K562 (cell line): ENCODE measurements at regions not wholly inside any gene's neighbourhood (a gene's known extent, or its start where the extent isn't known, plus 50 kb on each side); places are given as distances from the start of the nearest gene placed in this dataset.

ENCODE experiments used
- ATAC-seq: fragments of 200-7000 bp; cut with Tn5 transposase; 3 replicates; pipeline ENCODE4 v1.9.1; 2020; ENCODE audit warnings: moderate library complexity
- BruUV-seq: library from RNA; stranded (reverse); fragments of 400-500 nt; replicated peaks from 2 replicates; lab custom pipeline; 2021; lab: Mats Ljungman, UMichigan
- CTCF ChIA-PET: fragments of 300-600 bp; formaldehyde crosslinking; extraction: SDS; loops from one replicate; lab custom pipeline; 2021; ENCODE audit warnings: low intra/inter-chr PET ratio; lab: Yijun Ruan, JAX
- POLR2A ChIA-PET: fragments of 300-600, 350-650 bp; sonication (Branson Sonifier 250); formaldehyde crosslinking; extraction: SDS; loops from one replicate; lab custom pipeline; 2021; ENCODE audit warnings: antibody characterized with exemption, inconsistent platforms; lab: Yijun Ruan, JAX
- DNase-seq, 4 experiments: peaks; one replicate each; pipeline versions ENCODE4 v3.0.0 to v3.0.0-alpha.2; 2011 to 2018; ENCODE audit warnings: low spot score in 3 of 4, mixed read lengths in 3 of 4; ENCODE audit errors: extremely low read depth in 1 of 4
- FAIRE-seq: peaks from 2 replicates; lab custom pipeline; 2011; peaks lifted over from hg19 to GRCh38; lab: Jason Lieb, UNC
- H2AFZ ChIP-seq: 2 replicates; pipeline ENCODE4 v1.6.0; 2011; ENCODE audit warnings: low read depth, low read length, control low read depth, inconsistent platforms
- H3K27ac ChIP-seq: fragments of 200-600 bp; 3 replicates; pipeline ENCODE4 v1.8.0; 2011; ENCODE audit warnings: low read depth, mild to moderate bottlenecking, control low read depth, inconsistent platforms, low read length, moderate library complexity, mixed read lengths; ENCODE audit errors: extremely low read depth
- H3K27me3 ChIP-seq, 2 experiments: fragments of 300-600 bp in 1 of 2; 2 replicates in 1 of 2; 3 replicates in 1 of 2; pipeline versions ENCODE4 v1.6.0 to v1.8.0; 2011; ENCODE audit warnings: inconsistent platforms in 2 of 2, low read length in 2 of 2, mild to moderate bottlenecking in 1 of 2, mixed read lengths in 1 of 2, moderate library complexity in 1 of 2; ENCODE audit not compliant: control insufficient read depth in 2 of 2, insufficient read depth in 2 of 2
- H3K36me3 ChIP-seq: fragments of 300-600 bp; 3 replicates; pipeline ENCODE4 v1.8.0; 2011; ENCODE audit warnings: mild to moderate bottlenecking, low read length, inconsistent platforms; ENCODE audit not compliant: control insufficient read depth, insufficient read depth
- H3K4me1 ChIP-seq, 2 experiments: fragments of 200-600 bp in 1 of 2; replicated peaks in 1 of 2; 2 replicates in 1 of 2; 3 replicates in 1 of 2; pipeline versions ENCODE4 v1.5.1 to v1.8.0; 2011; ENCODE audit warnings: inconsistent platforms in 2 of 2, low read length in 2 of 2, mild to moderate bottlenecking in 1 of 2, mixed read lengths in 1 of 2, moderate library complexity in 1 of 2; ENCODE audit not compliant: control insufficient read depth in 2 of 2, insufficient read depth in 2 of 2
- H3K4me2 ChIP-seq: 2 replicates; pipeline ENCODE4 v1.6.1; 2011; ENCODE audit warnings: low read length, control low read depth, inconsistent platforms, mixed read lengths; ENCODE audit not compliant: insufficient read depth
- H3K4me3 ChIP-seq: fragments of 200-600 bp; sonication (generic), shearing (Covaris generic); 2 replicates; pipeline ENCODE4 v1.5.1; 2016; ENCODE audit warnings: control low read depth, inconsistent platforms
- H3K79me2 ChIP-seq: fragments of 200-600 bp; 3 replicates; pipeline ENCODE4 v1.8.0; 2011; ENCODE audit warnings: low read length, inconsistent platforms; ENCODE audit not compliant: control insufficient read depth, insufficient read depth
- H3K9ac ChIP-seq, 2 experiments: 2 replicates each; pipeline versions ENCODE4 v1.6.0 to v1.6.1; 2011; ENCODE audit warnings: low read depth in 2 of 2, low read length in 2 of 2, control low read depth in 1 of 2, inconsistent platforms in 1 of 2, mild to moderate bottlenecking in 1 of 2, mixed read lengths in 1 of 2; ENCODE audit not compliant: insufficient read depth in 1 of 2
- H3K9me1 ChIP-seq: one replicate; pipeline ENCODE4 v1.6.0; 2011; ENCODE audit warnings: inconsistent platforms, mild to moderate bottlenecking, low read length, moderate library complexity; ENCODE audit not compliant: control insufficient read depth, insufficient read depth
- H3K9me3 ChIP-seq: replicated peaks from 2 replicates; pipeline ENCODE4 v1.5.1; 2011; ENCODE audit warnings: low read depth, low read length, inconsistent platforms; ENCODE audit not compliant: control insufficient read depth, insufficient read depth
- H4K20me1 ChIP-seq: replicated peaks from 2 replicates; pipeline ENCODE4 v1.6.1; 2011; ENCODE audit warnings: low read length, inconsistent platforms, mixed read lengths; ENCODE audit not compliant: control insufficient read depth, insufficient read depth
- POLR2AphosphoS2 ChIP-seq: IDR thresholded peaks from 2 replicates; pipeline ENCODE4 v1.6.1; 2012; ENCODE audit warnings: low read length, improper control_type of control experiment
- POLR2G ChIP-seq: fragments of 200-400 bp; formaldehyde crosslinking; IDR thresholded peaks from 2 replicates; pipeline ENCODE4 v1.6.1; 2017; ENCODE audit warnings: low read depth, mild to moderate bottlenecking, antibody characterized with exemption, low read length, moderate library complexity
- ZBTB1 ChIP-seq: sonication (generic); formaldehyde crosslinking; IDR thresholded peaks from 2 replicates; pipeline ENCODE4 v1.8.1; 2023; ENCODE audit warnings: missing genetic modification reagents, low read depth, mild to moderate bottlenecking, borderline replicate concordance
- ZNF146 ChIP-seq: IDR thresholded peaks from one replicate; pipeline ENCODE4 v1.6.1; 2018; ENCODE audit warnings: missing compliant biosample characterization; ENCODE audit not compliant: unreplicated experiment
- ZNF217 ChIP-seq: sonication (generic); formaldehyde crosslinking; IDR thresholded peaks from 2 replicates; pipeline ENCODE4 v1.8.0; 2022; ENCODE audit warnings: mild to moderate bottlenecking, missing genetic modification reagents
- ZNF766 ChIP-seq: fragments of 200-800 bp; sonication (Bioruptor generic); conservative IDR thresholded peaks from 2 replicates; pipeline ENCODE4 v1.6.1; 2016; ENCODE audit warnings: missing genetic modification characterization, missing compliant biosample characterization
- WGBS: fragments of 100-300 bp; shearing (Covaris generic); methylation state at CpG from one replicate; pipeline ENCODE4 v1.1.6; 2016; ENCODE audit warnings: low coverage, mixed read lengths; ENCODE audit not compliant: insufficient coverage; ENCODE audit errors: missing lambda C conversion rate; 5-methylcytosine and 5-hydroxymethylcytosine counted together
- in situ Hi-C: fragments of 300-500 bp; cut with MboI; formaldehyde crosslinking; loops from 4 replicates; pipeline ENCODE4 v1.15.0; 2018; ENCODE audit warnings: inconsistent platforms, mixed read lengths
- intact Hi-C: fragments of 100-400 bp; cut with micrococcal nuclease; formaldehyde crosslinking; loops from 2 replicates; pipeline ENCODE4 v1.14.2; 2022
- TF ChIP-seq, protein P1 (sequence below): IDR thresholded peaks from 2 replicates; pipeline ENCODE4 v1.6.1; 2016; ENCODE audit warnings: missing genetic modification characterization, missing compliant biosample characterization
- TF ChIP-seq, protein P2 (sequence below): sonication (generic); formaldehyde crosslinking; IDR thresholded peaks from 2 replicates; pipeline ENCODE4 v1.8.1; 2023; ENCODE audit warnings: mild to moderate bottlenecking, missing genetic modification reagents

DNA sequence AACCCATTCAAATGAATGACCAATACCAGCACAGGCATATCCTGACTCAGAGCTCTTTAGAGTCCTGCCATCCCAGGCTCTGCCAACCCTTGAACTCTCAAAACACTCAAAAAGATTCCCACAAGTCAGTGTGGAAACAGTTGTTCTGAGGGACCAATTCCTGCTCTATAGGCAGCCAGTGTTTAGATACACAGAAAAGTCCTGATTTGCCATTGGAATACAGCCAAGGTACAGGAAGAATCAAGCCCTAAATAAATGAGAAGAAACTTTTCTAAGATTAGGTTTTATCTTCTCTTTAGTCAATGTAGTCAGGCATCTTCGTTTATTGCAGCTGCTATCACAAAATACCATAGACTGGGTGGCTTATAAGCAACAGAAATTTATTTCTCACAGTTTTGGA lies 626.8 kb upstream of the ARID1B start:
- no peaks in the 10 kb centered on the region; the same call in 1 of the 2 replicates for H3K9me3 ChIP-seq
- no peaks in the 10 kb centered on the region for H4K20me1 ChIP-seq
- H3K9me1 ChIP-seq, result no peaks in the 10 kb centered on the region
- FAIRE-seq, result no peak
- no peaks in the 10 kb centered on the region for H3K79me2 ChIP-seq
- no peaks in the 10 kb centered on the region for H3K4me1 ChIP-seq
- H3K27ac ChIP-seq, result no peak overlapping the region
- TF ChIP-seq ZNF146 (CRISPR knock-in tag) (no peak), ZNF217 (CRISPR knock-in tag) (no peak), POLR2G (no peak), ZBTB1 (CRISPR knock-in tag) (no peak), POLR2AphosphoS2 (no peak), ZNF766 (CRISPR knock-in tag) (no peak)
- TF ChIP-seq, protein P1, sequence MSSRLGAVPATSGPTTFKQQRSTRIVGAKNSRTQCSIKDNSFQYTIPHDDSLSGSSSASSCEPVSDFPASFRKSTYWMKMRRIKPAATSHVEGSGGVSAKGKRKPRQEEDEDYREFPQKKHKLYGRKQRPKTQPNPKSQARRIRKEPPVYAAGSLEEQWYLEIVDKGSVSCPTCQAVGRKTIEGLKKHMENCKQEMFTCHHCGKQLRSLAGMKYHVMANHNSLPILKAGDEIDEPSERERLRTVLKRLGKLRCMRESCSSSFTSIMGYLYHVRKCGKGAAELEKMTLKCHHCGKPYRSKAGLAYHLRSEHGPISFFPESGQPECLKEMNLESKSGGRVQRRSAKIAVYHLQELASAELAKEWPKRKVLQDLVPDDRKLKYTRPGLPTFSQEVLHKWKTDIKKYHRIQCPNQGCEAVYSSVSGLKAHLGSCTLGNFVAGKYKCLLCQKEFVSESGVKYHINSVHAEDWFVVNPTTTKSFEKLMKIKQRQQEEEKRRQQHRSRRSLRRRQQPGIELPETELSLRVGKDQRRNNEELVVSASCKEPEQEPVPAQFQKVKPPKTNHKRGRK (tag), result no peak
- TF ChIP-seq, protein P2, sequence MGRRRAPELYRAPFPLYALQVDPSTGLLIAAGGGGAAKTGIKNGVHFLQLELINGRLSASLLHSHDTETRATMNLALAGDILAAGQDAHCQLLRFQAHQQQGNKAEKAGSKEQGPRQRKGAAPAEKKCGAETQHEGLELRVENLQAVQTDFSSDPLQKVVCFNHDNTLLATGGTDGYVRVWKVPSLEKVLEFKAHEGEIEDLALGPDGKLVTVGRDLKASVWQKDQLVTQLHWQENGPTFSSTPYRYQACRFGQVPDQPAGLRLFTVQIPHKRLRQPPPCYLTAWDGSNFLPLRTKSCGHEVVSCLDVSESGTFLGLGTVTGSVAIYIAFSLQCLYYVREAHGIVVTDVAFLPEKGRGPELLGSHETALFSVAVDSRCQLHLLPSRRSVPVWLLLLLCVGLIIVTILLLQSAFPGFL (CRISPR knock-in tag), result no peak
- in situ Hi-C loops, result no loop called here
- no peaks in the 10 kb centered on the region for H3K36me3 ChIP-seq
- no TSS peak for BruUV-seq
- ATAC-seq, result no peak
- WGBS, result 0% methylated on average over 1 of the region's 1 CpG
- no peaks in the 10 kb centered on the region for H3K27me3 ChIP-seq
- ChIA-PET POLR2A (no interaction called here), CTCF (no interaction called here)
- intact Hi-C loops, result no loop called here
- no peak overlapping the region for H3K4me3 ChIP-seq
- H2AFZ ChIP-seq, result no peak overlapping the region
- no peak overlapping the region for H3K4me2 ChIP-seq
- no peak for DNase-seq
- no peak overlapping the region for H3K9ac ChIP-seq
